ENCODE measurements at regions not wholly inside any gene's neighbourhood (a gene's known extent, or its start where the extent isn't known, plus 50 kb on each side); places are given as distances from the start of the nearest gene placed in this dataset.

- no peak for TF ChIP-seq CTCF (IDR thresholded peaks at IDR 0.05; ENCODE audit: borderline replicate concordance, extremely low read depth, insufficient read depth)
- Histone ChIP-seq H3K4me3 (ENCODE audit: low read length in 3 of 3) (no peak overlapping the region), H3K36me3 (ENCODE audit: control insufficient read depth in 2 of 3, insufficient read depth in 3 of 3, low read length in 3 of 3) (no peaks in the 10 kb centered on the region), H3K4me1 (ENCODE audit: control insufficient read depth in 2 of 3, insufficient read depth in 2 of 3, low read depth in 1 of 3, low read length in 3 of 3) (no peaks in the 10 kb centered on the region), H3K9ac (ENCODE audit: low read length in 3 of 3) (no peak overlapping the region), H3K27me3 (ENCODE audit: control insufficient read depth, insufficient read depth, low read length) (no peaks in the 10 kb centered on the region), H3K9me3 (ENCODE audit: control insufficient read depth in 2 of 3, insufficient read depth in 1 of 3, low read length in 3 of 3) (no peaks in the 10 kb centered on the region), H3K27ac (ENCODE audit: low read depth in 2 of 2, low read length in 2 of 2) (no peak overlapping the region)
- peak in 1 of 5 donors; percentile 54 for DNase-seq
- no peak for FAIRE-seq
- intact Hi-C loops (cut with DNase I) = no loop called here
Measured at GRCh38 chr10:29881811-29882210, 177.6 kb downstream of the JCAD start.

- H3K27ac ChIP-seq (ENCODE audit: low read depth in 2 of 2, low read length in 2 of 2) = peak overlapping the region in 1 of 2 donors; percentile 14
- DNase-seq = peak in 3 of 5 donors; percentile 34 to 64 (median 51)
- no peaks in the 10 kb centered on the region for H3K36me3 ChIP-seq (ENCODE audit: control insufficient read depth in 2 of 3, insufficient read depth in 3 of 3, low read length in 3 of 3)
- no peak overlapping the region for H3K4me3 ChIP-seq (ENCODE audit: low read length in 3 of 3)
- no peak for TF ChIP-seq CTCF (IDR thresholded peaks at IDR 0.05; ENCODE audit: borderline replicate concordance, extremely low read depth, insufficient read depth)
- peaks cover 0 to 2% (median 0%) of the 10 kb centered on the region in 3 donors for H3K4me1 ChIP-seq (ENCODE audit: control insufficient read depth in 2 of 3, insufficient read depth in 2 of 3, low read depth in 1 of 3, low read length in 3 of 3)
- H3K27me3 ChIP-seq (ENCODE audit: control insufficient read depth, insufficient read depth, low read length) = no peaks in the 10 kb centered on the region
- intact Hi-C loops (cut with DNase I) = no loop called here
- FAIRE-seq = no peak
- no peaks in the 10 kb centered on the region for H3K9me3 ChIP-seq (ENCODE audit: control insufficient read depth in 2 of 3, insufficient read depth in 1 of 3, low read length in 3 of 3)
- H3K9ac ChIP-seq (ENCODE audit: low read length in 3 of 3) = no peak overlapping the region
Measured at GRCh38 chr10:29881336-29881771, 178.0 kb downstream of the JCAD start.

- H3K9ac ChIP-seq (ENCODE audit: low read length in 3 of 3) = no peak overlapping the region
- intact Hi-C loops (cut with DNase I) = no loop called here
- H3K36me3 ChIP-seq (ENCODE audit: control insufficient read depth in 2 of 3, insufficient read depth in 3 of 3, low read length in 3 of 3) = no peaks in the 10 kb centered on the region
- H3K4me3 ChIP-seq (ENCODE audit: low read length in 3 of 3) = no peak overlapping the region
- H3K4me1 ChIP-seq (ENCODE audit: control insufficient read depth in 2 of 3, insufficient read depth in 2 of 3, low read depth in 1 of 3, low read length in 3 of 3) = peaks cover 0 to 3% (median 0%) of the 10 kb centered on the region in 3 donors
- no peaks in the 10 kb centered on the region for H3K9me3 ChIP-seq (ENCODE audit: control insufficient read depth in 2 of 3, insufficient read depth in 1 of 3, low read length in 3 of 3)
- no peak for TF ChIP-seq CTCF (IDR thresholded peaks at IDR 0.05; ENCODE audit: borderline replicate concordance, extremely low read depth, insufficient read depth)
- no peaks in the 10 kb centered on the region for H3K27me3 ChIP-seq (ENCODE audit: control insufficient read depth, insufficient read depth, low read length)
- DNase-seq (no peak), FAIRE-seq (no peak)
- no peak overlapping the region for H3K27ac ChIP-seq (ENCODE audit: low read depth in 2 of 2, low read length in 2 of 2)
Measured at GRCh38 chr10:29880856-29881255, 178.5 kb downstream of the JCAD start.

- H3K36me3 ChIP-seq (ENCODE audit: control insufficient read depth in 2 of 3, insufficient read depth in 3 of 3, low read length in 3 of 3) = no peaks in the 10 kb centered on the region
- H3K27me3 ChIP-seq (ENCODE audit: control insufficient read depth, insufficient read depth, low read length) = no peaks in the 10 kb centered on the region
- intact Hi-C loops (cut with DNase I) = no loop called here
- FAIRE-seq (no peak), DNase-seq (no peak)
- no peak overlapping the region for H3K27ac ChIP-seq (ENCODE audit: low read depth in 2 of 2, low read length in 2 of 2)
- H3K4me1 ChIP-seq (ENCODE audit: control insufficient read depth in 2 of 3, insufficient read depth in 2 of 3, low read depth in 1 of 3, low read length in 3 of 3) = peaks cover 0 to 3% (median 0%) of the 10 kb centered on the region in 3 donors
- H3K9me3 ChIP-seq (ENCODE audit: control insufficient read depth in 2 of 3, insufficient read depth in 1 of 3, low read length in 3 of 3) = no peaks in the 10 kb centered on the region
- no peak overlapping the region for H3K9ac ChIP-seq (ENCODE audit: low read length in 3 of 3)
- no peak for TF ChIP-seq CTCF (IDR thresholded peaks at IDR 0.05; ENCODE audit: borderline replicate concordance, extremely low read depth, insufficient read depth)
- H3K4me3 ChIP-seq (ENCODE audit: low read length in 3 of 3) = no peak overlapping the region
Measured at GRCh38 chr10:29879862-29880261, 179.5 kb downstream of the JCAD start.

Measured in kidney (tissue), 13 donors.